Peyer's patch (tissue), 4 donors: ENCODE measurements at regions not wholly inside any gene's neighbourhood (a gene's known extent, or its start where the extent isn't known, plus 50 kb on each side); places are given as distances from the start of the nearest gene placed in this dataset.

Experiments
- DNase-seq, 3 donors: peaks; one replicate each; pipeline ENCODE4 v3.0.0-alpha.2; 2017 to 2019
- H3K27ac ChIP-seq, 4 donors: fragments of 200-600 bp; sonication (generic); one replicate each; pipeline ENCODE4 v1.5.1; 2016 to 2019
- H3K27me3 ChIP-seq, 2 donors: fragments of 200-600 bp; sonication (generic); one replicate each; pipeline ENCODE4 v1.5.1; 2019
- H3K36me3 ChIP-seq, 3 donors: fragments of 200-600 bp; sonication (generic); one replicate each; pipeline ENCODE4 v1.5.1; 2016 to 2019
- H3K4me1 ChIP-seq, 4 donors: fragments of 200-600 bp; sonication (generic); one replicate each; pipeline ENCODE4 v1.5.1; 2016 to 2019
- H3K4me3 ChIP-seq, 4 donors: fragments of 200-600 bp; sonication (generic); 1 replicate in 3 of 4; 2 replicates in 1 of 4; pipeline ENCODE4 v1.5.1; 2016 to 2019; ENCODE audit warnings: mild to moderate bottlenecking in 1 of 4
- H3K9me3 ChIP-seq, 4 donors: fragments of 200-600 bp; sonication (generic); one replicate each; pipeline ENCODE4 v1.5.1; 2016 to 2019; ENCODE audit warnings: mild to moderate bottlenecking in 1 of 4
- POLR2A ChIP-seq, 2 donors: fragments of 450-650 bp; IDR thresholded peaks; one replicate each; pipeline ENCODE4 v1.5.1; 2017; ENCODE audit warnings: antibody characterized with exemption in 2 of 2, mild to moderate bottlenecking in 2 of 2, moderate library complexity in 2 of 2
- TF ChIP-seq, protein P1 (sequence below), 6 experiments: fragments of 450-650 bp in 4 of 6; fragments of 200-600 bp in 2 of 6; sonication (generic) in 1 of 6; IDR thresholded peaks; one replicate each; pipeline ENCODE4 v1.5.1; 2017 to 2019; ENCODE audit warnings: antibody characterized with exemption in 6 of 6, mild to moderate bottlenecking in 3 of 6, moderate library complexity in 1 of 6

GRCh38 chr14:97695456-97695981 is 898.3 kb downstream of the VRK1 start:
- Histone ChIP-seq H3K27me3 (no peaks in the 10 kb centered on the region), H3K4me3 (no peak overlapping the region), H3K4me1 (no peaks in the 10 kb centered on the region), H3K9me3 (no peaks in the 10 kb centered on the region), H3K36me3 (no peaks in the 10 kb centered on the region), H3K27ac (no peak overlapping the region)
- TF ChIP-seq, protein P1, sequence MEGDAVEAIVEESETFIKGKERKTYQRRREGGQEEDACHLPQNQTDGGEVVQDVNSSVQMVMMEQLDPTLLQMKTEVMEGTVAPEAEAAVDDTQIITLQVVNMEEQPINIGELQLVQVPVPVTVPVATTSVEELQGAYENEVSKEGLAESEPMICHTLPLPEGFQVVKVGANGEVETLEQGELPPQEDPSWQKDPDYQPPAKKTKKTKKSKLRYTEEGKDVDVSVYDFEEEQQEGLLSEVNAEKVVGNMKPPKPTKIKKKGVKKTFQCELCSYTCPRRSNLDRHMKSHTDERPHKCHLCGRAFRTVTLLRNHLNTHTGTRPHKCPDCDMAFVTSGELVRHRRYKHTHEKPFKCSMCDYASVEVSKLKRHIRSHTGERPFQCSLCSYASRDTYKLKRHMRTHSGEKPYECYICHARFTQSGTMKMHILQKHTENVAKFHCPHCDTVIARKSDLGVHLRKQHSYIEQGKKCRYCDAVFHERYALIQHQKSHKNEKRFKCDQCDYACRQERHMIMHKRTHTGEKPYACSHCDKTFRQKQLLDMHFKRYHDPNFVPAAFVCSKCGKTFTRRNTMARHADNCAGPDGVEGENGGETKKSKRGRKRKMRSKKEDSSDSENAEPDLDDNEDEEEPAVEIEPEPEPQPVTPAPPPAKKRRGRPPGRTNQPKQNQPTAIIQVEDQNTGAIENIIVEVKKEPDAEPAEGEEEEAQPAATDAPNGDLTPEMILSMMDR (IDR thresholded peaks at IDR 0.05) = no peak
- no peak for TF ChIP-seq POLR2A (IDR thresholded peaks at IDR 0.05)
- no peak for DNase-seq

DNA sequence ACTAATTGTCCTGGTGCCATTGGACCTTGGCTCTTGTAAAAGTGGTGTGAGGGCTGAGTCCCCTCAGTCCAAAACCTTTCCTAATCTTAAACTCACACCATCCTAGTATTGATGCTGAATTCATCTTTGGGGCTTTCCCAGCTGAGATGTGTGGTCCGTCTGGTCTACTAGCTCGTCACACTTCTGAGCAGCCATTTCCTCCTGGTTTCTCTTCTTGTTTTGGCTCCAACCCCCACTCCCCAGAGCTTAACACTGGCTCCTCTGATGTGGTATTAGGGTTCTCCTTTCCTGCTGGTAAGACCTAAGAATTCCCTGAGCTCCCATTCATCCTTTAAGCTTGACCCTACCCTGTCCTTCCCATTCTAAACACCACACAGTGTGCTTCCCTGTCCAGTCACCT is 900.6 kb downstream of the VRK1 start:
- no peak overlapping the region for H3K4me3 ChIP-seq
- no peaks in the 10 kb centered on the region for H3K9me3 ChIP-seq
- no peaks in the 10 kb centered on the region for H3K4me1 ChIP-seq
- H3K27me3 ChIP-seq = no peaks in the 10 kb centered on the region
- H3K27ac ChIP-seq = no peak overlapping the region
- H3K36me3 ChIP-seq = no peaks in the 10 kb centered on the region
- DNase-seq = no peak
- TF ChIP-seq, protein P1 (IDR thresholded peaks at IDR 0.05) = no peak
- TF ChIP-seq POLR2A (IDR thresholded peaks at IDR 0.05) = no peak

GRCh38 chr14:97699026-97699425 is 901.8 kb downstream of the VRK1 start:
- TF ChIP-seq POLR2A (IDR thresholded peaks at IDR 0.05) = no peak
- TF ChIP-seq, protein P1 (IDR thresholded peaks at IDR 0.05) = no peak
- no peaks in the 10 kb centered on the region for H3K36me3 ChIP-seq
- H3K4me1 ChIP-seq = no peaks in the 10 kb centered on the region
- H3K27ac ChIP-seq = no peak overlapping the region
- H3K27me3 ChIP-seq = no peaks in the 10 kb centered on the region
- no peak overlapping the region for H3K4me3 ChIP-seq
- no peak for DNase-seq
- no peaks in the 10 kb centered on the region for H3K9me3 ChIP-seq

- H3K4me1 ChIP-seq = peaks cover 0 to 6% (median 2%) of the 10 kb centered on the region in 4 donors
- DNase-seq = peak in 2 of 3 donors; percentile 31 to 54
- H3K36me3 ChIP-seq = no peaks in the 10 kb centered on the region
- H3K27me3 ChIP-seq = no peaks in the 10 kb centered on the region
- H3K4me3 ChIP-seq = no peak overlapping the region
- no peaks in the 10 kb centered on the region for H3K9me3 ChIP-seq
- no peak for TF ChIP-seq POLR2A (IDR thresholded peaks at IDR 0.05)
- TF ChIP-seq, protein P1 (IDR thresholded peaks at IDR 0.05) = no peak
- peak overlapping the region; percentile 27 to 70 (median 65) for H3K27ac ChIP-seq
These were observed 906.0 kb downstream of the VRK1 start for GRCh38 chr14:97703006-97703760.

- Histone ChIP-seq H3K36me3 (no peaks in the 10 kb centered on the region), H3K4me3 (no peak overlapping the region), H3K4me1 (peaks cover 0 to 6% (median 2%) of the 10 kb centered on the region in 4 donors), H3K9me3 (no peaks in the 10 kb centered on the region), H3K27me3 (no peaks in the 10 kb centered on the region), H3K27ac (peak overlapping the region in 3 of 4 donors; percentile 15 to 68 (median 62))
- DNase-seq = no peak
- TF ChIP-seq, protein P1 (IDR thresholded peaks at IDR 0.05) = no peak
- no peak for TF ChIP-seq POLR2A (IDR thresholded peaks at IDR 0.05)
These were observed 907.2 kb downstream of the VRK1 start for GRCh38 chr14:97704316-97704885.
